Neural progenitor cell (in vitro differentiated cells): ENCODE measurements at regions not wholly inside any gene's neighbourhood (a gene's known extent, or its start where the extent isn't known, plus 50 kb on each side); places are given as distances from the start of the nearest gene placed in this dataset.

ENCODE experiments used
- DNase-seq: peaks from one replicate; pipeline ENCODE4 v3.0.0-alpha.2; 2016; ENCODE audit warnings: low spot score
- H2AFZ ChIP-seq: fragments of 200-600 bp; sonication (generic); replicated peaks from 2 replicates; pipeline ENCODE4 v1.6.1; 2016; ENCODE audit warnings: antibody characterized with exemption
- H3F3A ChIP-seq: fragments of 200-600 bp; sonication (generic); 2 replicates; pipeline ENCODE4 v1.6.1; 2016; ENCODE audit warnings: antibody characterized with exemption, low read depth
- H3K27ac ChIP-seq: fragments of 200-600 bp; sonication (generic); 2 replicates; pipeline ENCODE4 v1.5.1; 2016; ENCODE audit warnings: mild to moderate bottlenecking
- H3K27me3 ChIP-seq: fragments of 200-600 bp; sonication (generic); 2 replicates; pipeline ENCODE4 v1.6.1; 2016; ENCODE audit warnings: mild to moderate bottlenecking, moderate library complexity
- H3K36me3 ChIP-seq: fragments of 200-600 bp; sonication (generic); 2 replicates; pipeline ENCODE4 v1.5.1; 2016
- H3K4me1 ChIP-seq: fragments of 200-600 bp; sonication (generic); 2 replicates; pipeline ENCODE4 v1.6.1; 2016; ENCODE audit warnings: mixed run types
- H3K4me2 ChIP-seq: fragments of 200-600 bp; sonication (generic); 2 replicates; pipeline ENCODE4 v1.6.1; 2016
- H3K4me3 ChIP-seq: fragments of 200-600 bp; sonication (generic); 2 replicates; pipeline ENCODE4 v1.5.1; 2016
- H3K79me2 ChIP-seq: fragments of 200-600 bp; sonication (generic); 2 replicates; pipeline ENCODE4 v1.6.1; 2016; ENCODE audit warnings: low read depth
- H3K9ac ChIP-seq: fragments of 200-600 bp; sonication (generic); 2 replicates; pipeline ENCODE4 v1.6.1; 2016
- H3K9me3 ChIP-seq: fragments of 200-600 bp; sonication (generic); 2 replicates; pipeline ENCODE4 v1.5.1; 2016; ENCODE audit warnings: low read depth
- H4K20me1 ChIP-seq: fragments of 200-600 bp; sonication (generic); 2 replicates; pipeline ENCODE4 v1.6.1; 2016; ENCODE audit warnings: low read depth
- H3K27ac Mint-ChIP-seq: 3 replicates; pipeline ENCODE4 v1.8.0; 2021; ENCODE audit warnings: mixed read lengths
- H3K27me3 Mint-ChIP-seq: 2 replicates; pipeline ENCODE4 v1.8.0; 2022; ENCODE audit warnings: low read depth, mild to moderate bottlenecking, inconsistent platforms, moderate library complexity, mixed read lengths; ENCODE audit not compliant: insufficient read depth
- H3K36me3 Mint-ChIP-seq: 3 replicates; pipeline ENCODE4 v1.8.0; 2021; ENCODE audit warnings: mixed read lengths
- H3K4me1 Mint-ChIP-seq: 3 replicates; pipeline ENCODE4 v1.8.0; 2021; ENCODE audit warnings: mixed read lengths
- H3K4me3 Mint-ChIP-seq: 3 replicates; pipeline ENCODE4 v1.8.0; 2021; ENCODE audit warnings: mild to moderate bottlenecking, moderate library complexity, mixed read lengths
- H3K9me3 Mint-ChIP-seq: 3 replicates; pipeline ENCODE4 v1.8.0; 2020; ENCODE audit warnings: mixed read lengths
- EZH2 ChIP-seq: fragments of 200-600 bp; sonication (generic); IDR thresholded peaks from 2 replicates; pipeline ENCODE4 v1.6.1; 2017; ENCODE audit warnings: antibody characterized with exemption, mild to moderate bottlenecking, moderate library complexity
- EZH2phosphoT487 ChIP-seq: fragments of 200-600 bp; sonication (generic); IDR thresholded peaks from 2 replicates; pipeline ENCODE4 v1.6.1; 2017; ENCODE audit warnings: antibody characterized with exemption
- TF ChIP-seq, protein P1 (sequence below): fragments of 200-600 bp; sonication (generic); IDR thresholded peaks from 2 replicates; pipeline ENCODE4 v1.5.1; 2017; ENCODE audit warnings: antibody characterized with exemption, mild to moderate bottlenecking

DNA sequence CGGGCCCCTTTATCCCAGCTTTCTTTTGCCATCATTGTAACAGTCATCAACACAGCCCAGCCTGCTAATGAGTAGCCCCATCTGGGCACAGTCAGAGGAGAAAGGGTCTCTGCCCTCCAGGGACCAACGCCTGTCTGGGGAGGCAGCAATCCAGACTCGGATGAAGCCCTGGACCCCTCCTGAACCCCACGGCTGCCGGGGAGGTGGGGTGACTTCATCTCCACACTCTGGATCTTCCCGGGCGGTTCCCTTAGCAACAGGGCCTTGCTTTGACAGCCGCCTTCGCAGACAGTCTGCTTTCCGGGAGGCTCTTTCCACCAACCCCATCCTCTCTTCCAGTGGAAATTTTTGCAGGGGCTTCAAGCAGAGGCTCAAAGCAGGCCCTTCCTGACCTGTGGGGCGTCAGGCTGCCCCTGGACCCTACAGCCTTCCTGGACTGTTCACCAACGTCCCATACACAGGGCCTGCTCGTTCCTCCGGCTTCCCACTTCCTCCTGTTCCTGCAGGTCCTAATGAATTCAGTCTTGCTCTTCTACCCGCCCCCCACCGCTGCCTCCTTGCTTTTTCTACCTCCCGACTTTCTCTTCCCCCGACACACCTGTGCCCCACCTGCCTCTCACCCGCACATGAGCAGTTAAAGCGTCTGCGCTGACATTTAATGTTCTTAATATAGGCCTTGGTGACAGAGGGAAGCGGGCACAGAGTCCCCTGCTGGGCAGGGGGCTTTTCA lies 161.7 kb upstream of the MVB12B start:
- Mint-ChIP-seq H3K27me3 (peaks cover 7% of the 10 kb centered on the region), H3K36me3 (no peaks in the 10 kb centered on the region), H3K4me3 (no peak overlapping the region), H3K9me3 (peaks cover 3% of the 10 kb centered on the region), H3K4me1 (peaks cover 7% of the 10 kb centered on the region), H3K27ac (peak overlapping the region; percentile 23)
- Histone ChIP-seq H3K27me3 (no peaks in the 10 kb centered on the region), H3K27ac (no peak overlapping the region), H3K4me2 (no peak overlapping the region), H3K4me3 (no peak overlapping the region), H3K36me3 (no peaks in the 10 kb centered on the region), H3K79me2 (no peaks in the 10 kb centered on the region), H2AFZ (no peak overlapping the region), H3K9me3 (no peaks in the 10 kb centered on the region), H3K4me1 (no peaks in the 10 kb centered on the region), H3F3A (no peaks in the 10 kb centered on the region), H3K9ac (no peak overlapping the region), H4K20me1 (no peaks in the 10 kb centered on the region)
- TF ChIP-seq, protein P1, sequence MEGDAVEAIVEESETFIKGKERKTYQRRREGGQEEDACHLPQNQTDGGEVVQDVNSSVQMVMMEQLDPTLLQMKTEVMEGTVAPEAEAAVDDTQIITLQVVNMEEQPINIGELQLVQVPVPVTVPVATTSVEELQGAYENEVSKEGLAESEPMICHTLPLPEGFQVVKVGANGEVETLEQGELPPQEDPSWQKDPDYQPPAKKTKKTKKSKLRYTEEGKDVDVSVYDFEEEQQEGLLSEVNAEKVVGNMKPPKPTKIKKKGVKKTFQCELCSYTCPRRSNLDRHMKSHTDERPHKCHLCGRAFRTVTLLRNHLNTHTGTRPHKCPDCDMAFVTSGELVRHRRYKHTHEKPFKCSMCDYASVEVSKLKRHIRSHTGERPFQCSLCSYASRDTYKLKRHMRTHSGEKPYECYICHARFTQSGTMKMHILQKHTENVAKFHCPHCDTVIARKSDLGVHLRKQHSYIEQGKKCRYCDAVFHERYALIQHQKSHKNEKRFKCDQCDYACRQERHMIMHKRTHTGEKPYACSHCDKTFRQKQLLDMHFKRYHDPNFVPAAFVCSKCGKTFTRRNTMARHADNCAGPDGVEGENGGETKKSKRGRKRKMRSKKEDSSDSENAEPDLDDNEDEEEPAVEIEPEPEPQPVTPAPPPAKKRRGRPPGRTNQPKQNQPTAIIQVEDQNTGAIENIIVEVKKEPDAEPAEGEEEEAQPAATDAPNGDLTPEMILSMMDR = no peak
- TF ChIP-seq EZH2phosphoT487 (no peak), EZH2 (no peak)
- DNase-seq = no peak

DNA sequence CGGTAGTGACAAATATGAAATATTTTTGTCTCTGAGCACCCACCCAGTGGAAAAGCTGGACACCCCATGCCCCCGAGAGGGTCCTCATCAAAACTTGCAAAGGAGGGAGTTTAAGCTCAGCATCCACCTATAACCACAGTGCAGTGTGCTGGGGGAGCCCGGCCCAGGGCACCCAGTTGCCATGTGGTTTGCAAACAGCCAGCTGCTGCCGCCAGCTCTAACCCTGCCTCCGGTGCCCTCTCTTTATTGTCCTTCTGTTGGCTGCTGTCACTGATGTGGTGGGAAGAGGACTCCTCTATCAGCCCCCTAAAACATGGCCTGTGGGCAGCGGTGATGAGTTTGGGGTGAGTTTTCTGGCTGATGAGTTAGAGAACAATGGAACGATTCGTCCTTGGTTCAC lies 160.9 kb upstream of the MVB12B start:
- no peak overlapping the region for H3K4me2 ChIP-seq
- H2AFZ ChIP-seq = no peak overlapping the region

DNA sequence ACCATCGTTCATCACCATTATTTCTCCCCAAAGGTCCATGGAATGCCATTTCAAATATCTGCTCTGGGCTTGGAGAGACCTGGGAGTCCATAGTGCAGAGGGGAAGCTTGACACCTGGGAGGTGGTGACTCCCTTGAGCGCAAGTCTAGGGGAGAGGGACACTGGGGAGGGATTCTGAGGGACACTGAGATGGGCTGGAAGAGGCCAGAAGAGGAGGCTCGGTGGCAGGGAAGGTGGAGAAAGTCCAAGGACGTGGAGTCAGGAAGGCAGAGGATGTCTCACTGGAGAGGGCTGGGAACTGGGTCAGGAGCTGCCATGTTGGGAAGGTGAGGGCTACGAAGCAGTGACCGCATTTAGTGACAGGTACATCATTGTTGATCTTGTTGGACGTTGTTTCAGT lies 160.3 kb upstream of the MVB12B start:
- TF ChIP-seq, protein P1 = no peak
- TF ChIP-seq EZH2phosphoT487 = no peak
- no peak overlapping the region for H3K9ac ChIP-seq
- no peaks in the 10 kb centered on the region for H3K79me2 ChIP-seq
- H3K4me1 ChIP-seq = no peaks in the 10 kb centered on the region
- H3K27me3 ChIP-seq = no peaks in the 10 kb centered on the region
- peaks cover 3% of the 10 kb centered on the region for H3K9me3 Mint-ChIP-seq
- no peaks in the 10 kb centered on the region for H3K36me3 ChIP-seq
- no peak overlapping the region for H3K27ac ChIP-seq
- H3K4me2 ChIP-seq = no peak overlapping the region
- peaks cover 7% of the 10 kb centered on the region for H3K27me3 Mint-ChIP-seq
- H3K9me3 ChIP-seq = no peaks in the 10 kb centered on the region
- no peak overlapping the region for H3K4me3 ChIP-seq
- H4K20me1 ChIP-seq = no peaks in the 10 kb centered on the region
- no peaks in the 10 kb centered on the region for H3K36me3 Mint-ChIP-seq
- H3K4me1 Mint-ChIP-seq = peaks cover 4% of the 10 kb centered on the region
- H2AFZ ChIP-seq = no peak overlapping the region
- no peaks in the 10 kb centered on the region for H3F3A ChIP-seq
- no peak overlapping the region for H3K4me3 Mint-ChIP-seq
- no peak for DNase-seq
- H3K27ac Mint-ChIP-seq = no peak overlapping the region

More for the DNA sequence above, 160.9 kb upstream of the MVB12B start:
- no peak for TF ChIP-seq EZH2phosphoT487
- TF ChIP-seq, protein P1 = no peak
- no peak for TF ChIP-seq EZH2
- H3K9me3 Mint-ChIP-seq = peaks cover 3% of the 10 kb centered on the region
- no peaks in the 10 kb centered on the region for H3F3A ChIP-seq
- no peaks in the 10 kb centered on the region for H3K27me3 ChIP-seq
- no peak for DNase-seq
- H3K4me3 Mint-ChIP-seq = no peak overlapping the region
- H3K4me1 ChIP-seq = no peaks in the 10 kb centered on the region
- no peaks in the 10 kb centered on the region for H3K36me3 ChIP-seq
- no peak overlapping the region for H3K4me3 ChIP-seq
- H3K27ac ChIP-seq = no peak overlapping the region
- peaks cover 7% of the 10 kb centered on the region for H3K27me3 Mint-ChIP-seq
- no peak overlapping the region for H3K9ac ChIP-seq
- H4K20me1 ChIP-seq = no peaks in the 10 kb centered on the region
- no peaks in the 10 kb centered on the region for H3K36me3 Mint-ChIP-seq
- no peak overlapping the region for H3K27ac Mint-ChIP-seq
- peaks cover 4% of the 10 kb centered on the region for H3K4me1 Mint-ChIP-seq
- no peaks in the 10 kb centered on the region for H3K79me2 ChIP-seq
- H3K9me3 ChIP-seq = no peaks in the 10 kb centered on the region
